ENCODE measurements at regions not wholly inside any gene's neighbourhood (a gene's known extent, or its start where the extent isn't known, plus 50 kb on each side); places are given as distances from the start of the nearest gene placed in this dataset.
"Not testable (repeated sequence)": the region's sequence is repeated elsewhere in the genome, so short reads cannot be mapped to it uniquely, and the experiment has no call there.

- no peaks in the 10 kb centered on the region for H3K27me3 ChIP-seq (ENCODE audit: insufficient read depth, low read length, poor library complexity, severe bottlenecking)
- H2AFZ ChIP-seq (ENCODE audit: low read length) = no peak overlapping the region
- H4K20me1 ChIP-seq (ENCODE audit: insufficient read depth, low read length, poor library complexity, severe bottlenecking) = no peaks in the 10 kb centered on the region
- no peaks in the 10 kb centered on the region for H3K9me3 ChIP-seq (ENCODE audit: insufficient read depth, low read depth, low read length)
- no peak overlapping the region for H3K4me3 ChIP-seq (ENCODE audit: low read length, poor library complexity, severe bottlenecking)
- H3F3A ChIP-seq (ENCODE audit: low read depth) = no peaks in the 10 kb centered on the region; the same call in 1 of the 2 replicates
- no peaks in the 10 kb centered on the region for H3K79me2 ChIP-seq (ENCODE audit: insufficient read depth, low read length)
- H3K9ac ChIP-seq (ENCODE audit: low read depth, low read length, poor library complexity, severe bottlenecking) = no peak overlapping the region
- H3K36me3 ChIP-seq (ENCODE audit: insufficient read depth, low read length) = no peaks in the 10 kb centered on the region
- no peaks in the 10 kb centered on the region for H3K4me1 ChIP-seq (ENCODE audit: insufficient read depth, low read length, poor library complexity, severe bottlenecking)
- TF ChIP-seq EZH2phosphoT487 (IDR thresholded peaks at IDR 0.05; ENCODE audit: borderline replicate concordance) = no peak
- no peak for TF ChIP-seq CTCF (conservative IDR thresholded peaks at IDR 0.05; ENCODE audit: low read length)
- H3K4me2 ChIP-seq (ENCODE audit: low read depth, low read length, poor library complexity, severe bottlenecking) = no peak overlapping the region
- H3K9me2 ChIP-seq (replicated peaks; ENCODE audit: low read depth, low read length) = no peaks in the 10 kb centered on the region
These were observed 91.2 kb upstream of the SLC45A1 start for GRCh38 chr1:8226747-8227146.

GRCh38 chr1:8226024-8226423 lies 91.9 kb upstream of the SLC45A1 start:
- not testable (repeated sequence) for H3K9me2 ChIP-seq (replicated peaks; ENCODE audit: low read depth, low read length); H3K4me2 ChIP-seq (ENCODE audit: low read depth, low read length, poor library complexity, severe bottlenecking); H3K79me2 ChIP-seq (ENCODE audit: insufficient read depth, low read length); H3K4me3 ChIP-seq (ENCODE audit: low read length, poor library complexity, severe bottlenecking); H2AFZ ChIP-seq (ENCODE audit: low read length); H3K27me3 ChIP-seq (ENCODE audit: insufficient read depth, low read length, poor library complexity, severe bottlenecking); H3K4me1 ChIP-seq (ENCODE audit: insufficient read depth, low read length, poor library complexity, severe bottlenecking); H3K36me3 ChIP-seq (ENCODE audit: insufficient read depth, low read length); H3K9ac ChIP-seq (ENCODE audit: low read depth, low read length, poor library complexity, severe bottlenecking); H3K9me3 ChIP-seq (ENCODE audit: insufficient read depth, low read depth, low read length); H4K20me1 ChIP-seq (ENCODE audit: insufficient read depth, low read length, poor library complexity, severe bottlenecking); H3F3A ChIP-seq (ENCODE audit: low read depth)

GRCh38 chr1:8223526-8223925 lies 94.4 kb upstream of the SLC45A1 start:
- TF ChIP-seq CTCF (conservative IDR thresholded peaks at IDR 0.05; ENCODE audit: low read length) (no peak), EZH2phosphoT487 (IDR thresholded peaks at IDR 0.05; ENCODE audit: borderline replicate concordance) (no peak)
- H3K4me3 ChIP-seq (ENCODE audit: low read length, poor library complexity, severe bottlenecking) = no peak overlapping the region
- no peaks in the 10 kb centered on the region for H3K36me3 ChIP-seq (ENCODE audit: insufficient read depth, low read length)
- no peaks in the 10 kb centered on the region for H3K9me3 ChIP-seq (ENCODE audit: insufficient read depth, low read depth, low read length)
- H3K79me2 ChIP-seq (ENCODE audit: insufficient read depth, low read length) = no peaks in the 10 kb centered on the region
- no peaks in the 10 kb centered on the region for H3F3A ChIP-seq (ENCODE audit: low read depth)
- H3K27me3 ChIP-seq (ENCODE audit: insufficient read depth, low read length, poor library complexity, severe bottlenecking) = no peaks in the 10 kb centered on the region
- H3K4me2 ChIP-seq (ENCODE audit: low read depth, low read length, poor library complexity, severe bottlenecking) = no peak overlapping the region
- H3K9ac ChIP-seq (ENCODE audit: low read depth, low read length, poor library complexity, severe bottlenecking) = no peak overlapping the region
- no peaks in the 10 kb centered on the region for H3K4me1 ChIP-seq (ENCODE audit: insufficient read depth, low read length, poor library complexity, severe bottlenecking)
- H3K9me2 ChIP-seq (replicated peaks; ENCODE audit: low read depth, low read length) = no peaks in the 10 kb centered on the region
- no peak overlapping the region for H2AFZ ChIP-seq (ENCODE audit: low read length)
- no peaks in the 10 kb centered on the region for H4K20me1 ChIP-seq (ENCODE audit: insufficient read depth, low read length, poor library complexity, severe bottlenecking)

GRCh38 chr1:8222789-8223188 lies 95.1 kb upstream of the SLC45A1 start:
- Histone ChIP-seq H3K9ac (ENCODE audit: low read depth, low read length, poor library complexity, severe bottlenecking) (no peak overlapping the region), H3K79me2 (ENCODE audit: insufficient read depth, low read length) (no peaks in the 10 kb centered on the region), H3K4me3 (ENCODE audit: low read length, poor library complexity, severe bottlenecking) (no peak overlapping the region), H3K36me3 (ENCODE audit: insufficient read depth, low read length) (no peaks in the 10 kb centered on the region), H3K9me2 (replicated peaks; ENCODE audit: low read depth, low read length) (no peaks in the 10 kb centered on the region), H2AFZ (ENCODE audit: low read length) (no peak overlapping the region), H3K4me1 (ENCODE audit: insufficient read depth, low read length, poor library complexity, severe bottlenecking) (no peaks in the 10 kb centered on the region), H3K27me3 (ENCODE audit: insufficient read depth, low read length, poor library complexity, severe bottlenecking) (no peaks in the 10 kb centered on the region), H3K4me2 (ENCODE audit: low read depth, low read length, poor library complexity, severe bottlenecking) (no peak overlapping the region), H3K9me3 (ENCODE audit: insufficient read depth, low read depth, low read length) (no peaks in the 10 kb centered on the region), H4K20me1 (ENCODE audit: insufficient read depth, low read length, poor library complexity, severe bottlenecking) (no peaks in the 10 kb centered on the region), H3F3A (ENCODE audit: low read depth) (no peaks in the 10 kb centered on the region)
- TF ChIP-seq CTCF (conservative IDR thresholded peaks at IDR 0.05; ENCODE audit: low read length) (no peak), EZH2phosphoT487 (IDR thresholded peaks at IDR 0.05; ENCODE audit: borderline replicate concordance) (no peak)

Data from Loucy (cell line).